HG02759 (cell line): ENCODE measurements at regions not wholly inside any gene's neighbourhood (a gene's known extent, or its start where the extent isn't known, plus 50 kb on each side); places are given as distances from the start of the nearest gene placed in this dataset.

Experiments used
- ATAC-seq: cut with Tn5 transposase; IDR thresholded peaks from one replicate; pipeline ENCODE4 v1.9.1; 2021; ENCODE audit warnings: mild to moderate bottlenecking, moderate library complexity; ENCODE audit not compliant: unreplicated experiment

DNA sequence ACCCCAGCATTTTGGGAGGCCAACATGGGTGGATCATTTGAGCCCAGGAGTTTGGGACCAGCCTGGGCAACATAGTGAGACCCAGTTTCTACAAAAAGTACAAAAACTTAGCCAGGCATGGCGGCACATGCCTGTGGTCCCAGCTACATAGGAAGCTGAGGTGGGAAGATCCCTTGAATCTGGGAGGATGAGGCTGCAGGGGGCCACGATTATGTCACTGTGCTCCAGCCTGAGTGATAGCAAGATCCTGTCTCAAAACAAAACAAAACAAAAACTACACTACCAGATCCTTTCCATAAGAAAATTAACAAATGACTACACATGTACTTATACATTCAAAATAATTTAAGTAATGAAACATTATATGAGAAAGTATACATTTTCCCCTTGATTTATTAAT lies 116.4 kb upstream of the KLF6 start:
- ATAC-seq: no peak

DNA sequence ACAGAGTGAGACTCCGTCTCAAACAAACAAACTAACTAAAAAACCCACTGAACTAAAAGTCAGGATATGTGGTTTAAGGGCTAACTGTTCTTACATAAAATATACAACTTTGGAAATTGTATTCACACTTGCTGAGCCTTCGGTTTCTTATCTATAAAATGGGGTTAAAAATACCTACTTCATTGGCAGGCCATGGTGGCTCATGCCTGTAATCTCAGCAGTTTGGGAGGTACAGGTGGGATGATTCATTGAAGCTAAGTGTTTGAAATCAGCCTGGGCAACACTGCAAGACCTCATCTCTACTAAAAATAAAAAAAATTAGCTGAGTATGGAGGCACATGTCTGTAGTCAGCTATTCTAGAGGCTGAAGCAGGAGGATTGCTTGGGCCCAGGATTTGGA lies 115.4 kb upstream of the KLF6 start:
- no peak for ATAC-seq

DNA sequence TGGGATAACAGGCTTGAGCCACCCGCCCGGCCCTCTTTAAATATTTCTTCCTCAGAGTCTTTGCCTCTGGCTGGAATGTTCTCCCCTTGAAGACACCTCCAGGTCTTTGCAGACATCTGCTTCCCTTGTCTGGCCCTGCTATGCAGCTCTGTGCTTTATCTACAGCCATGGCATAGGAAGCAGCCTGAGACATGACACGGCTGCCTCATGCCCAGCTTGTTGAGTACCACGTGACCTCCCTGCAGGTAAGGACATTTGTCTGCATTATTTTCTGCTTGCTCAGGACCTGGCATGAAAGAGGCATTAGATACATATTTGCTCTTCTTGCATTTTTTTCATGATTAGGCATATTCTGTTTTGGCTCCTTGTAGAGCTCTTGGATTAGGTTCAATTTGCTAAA lies 113.8 kb upstream of the KLF6 start:
- no peak for ATAC-seq

DNA sequence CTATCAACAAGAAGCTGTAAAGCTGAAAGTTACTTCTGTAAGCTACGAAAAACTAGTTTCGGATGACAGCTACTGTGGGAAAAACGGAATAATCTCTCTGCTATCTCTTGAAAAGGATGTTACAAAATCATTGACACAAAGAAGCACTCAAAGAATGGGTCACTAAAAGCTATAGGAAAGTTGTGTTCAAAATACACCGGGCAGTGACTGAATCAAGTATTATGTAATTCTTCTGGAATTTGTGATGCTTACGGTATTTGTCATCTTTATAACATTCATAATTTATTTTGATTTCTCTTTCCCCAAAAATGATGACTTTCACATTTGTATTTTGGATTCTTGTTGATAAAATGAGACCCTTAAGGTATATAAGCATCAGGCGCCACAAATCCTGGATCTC lies 112.1 kb upstream of the KLF6 start:
- ATAC-seq: no peak

DNA sequence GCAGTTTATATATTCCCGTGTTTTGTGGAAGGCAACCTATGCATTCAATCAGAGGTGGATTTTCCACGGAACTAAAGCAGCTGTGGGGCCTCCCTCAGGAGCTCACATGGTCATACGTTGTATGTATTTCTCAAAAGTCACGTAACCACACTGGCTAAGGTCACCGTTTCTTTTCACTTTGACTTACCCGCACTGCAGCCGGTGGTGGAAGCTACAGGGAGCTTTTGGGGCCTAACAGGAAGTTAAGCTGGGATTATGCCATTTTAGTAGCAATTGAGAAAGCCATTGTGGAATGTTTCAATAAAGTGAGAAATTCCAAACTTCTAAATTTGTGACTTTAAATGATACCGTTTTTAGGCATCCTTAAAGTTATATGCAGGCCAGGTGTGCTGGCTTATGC lies 111.2 kb upstream of the KLF6 start:
- ATAC-seq: no peak

DNA sequence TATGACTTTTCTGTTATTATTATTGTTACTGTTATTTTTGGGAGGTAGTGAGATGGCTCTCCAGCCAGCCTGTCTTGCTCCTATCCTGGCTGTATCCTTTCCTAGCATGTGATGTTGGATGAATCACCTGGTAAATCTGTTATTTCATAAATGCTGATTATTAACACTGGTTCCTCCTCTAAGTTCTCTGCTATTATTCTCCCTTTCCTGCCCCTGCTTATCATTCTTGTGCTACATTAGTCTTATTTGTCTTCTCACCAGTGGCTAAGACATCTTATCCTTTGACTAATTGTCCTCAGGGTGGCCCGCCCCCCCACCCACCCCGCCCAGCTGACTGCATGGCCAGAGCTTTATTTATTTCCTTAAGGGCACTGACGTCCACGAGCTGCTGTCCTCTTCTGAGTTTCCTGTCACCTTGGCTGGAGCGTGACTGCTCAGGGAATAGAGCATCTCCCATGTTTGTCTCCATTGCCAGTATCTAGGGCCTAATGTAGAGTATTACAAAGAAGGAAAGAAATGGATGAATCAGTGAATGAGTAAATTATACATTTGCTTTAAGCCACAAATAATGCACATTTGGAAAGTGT lies 110.1 kb upstream of the KLF6 start:
- no peak for ATAC-seq

DNA sequence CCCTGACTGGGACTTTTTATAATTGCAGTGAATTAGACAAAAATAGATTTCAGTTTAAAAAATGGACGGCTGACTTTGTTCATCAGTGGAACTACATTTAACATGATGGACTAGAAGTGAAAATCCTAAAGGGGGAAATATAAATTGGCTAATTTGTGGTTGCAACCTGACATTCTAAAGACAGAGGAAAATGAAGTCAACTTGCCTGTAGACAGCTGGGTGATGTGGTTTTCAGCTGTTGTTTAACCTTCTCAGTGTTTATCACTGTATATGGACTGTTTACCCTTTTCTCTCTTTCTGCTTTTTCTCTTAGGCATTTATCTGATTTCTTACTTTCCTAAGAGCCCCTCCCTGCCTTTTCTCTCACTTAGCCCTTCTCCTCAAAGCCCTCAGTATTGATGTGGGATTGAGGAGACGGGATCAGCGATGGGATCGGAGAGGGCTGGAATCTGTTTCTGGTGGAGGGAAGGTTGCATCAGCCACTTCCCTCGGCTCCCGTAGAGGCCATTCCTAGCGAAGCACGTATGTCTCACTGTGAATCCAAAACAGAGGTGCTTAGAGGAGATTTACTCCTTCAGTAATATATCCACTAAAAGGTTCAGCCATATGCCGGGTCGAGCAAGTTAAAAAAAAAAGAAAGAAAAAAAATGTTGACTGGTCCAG lies 109.0 kb upstream of the KLF6 start:
- ATAC-seq: no peak

DNA sequence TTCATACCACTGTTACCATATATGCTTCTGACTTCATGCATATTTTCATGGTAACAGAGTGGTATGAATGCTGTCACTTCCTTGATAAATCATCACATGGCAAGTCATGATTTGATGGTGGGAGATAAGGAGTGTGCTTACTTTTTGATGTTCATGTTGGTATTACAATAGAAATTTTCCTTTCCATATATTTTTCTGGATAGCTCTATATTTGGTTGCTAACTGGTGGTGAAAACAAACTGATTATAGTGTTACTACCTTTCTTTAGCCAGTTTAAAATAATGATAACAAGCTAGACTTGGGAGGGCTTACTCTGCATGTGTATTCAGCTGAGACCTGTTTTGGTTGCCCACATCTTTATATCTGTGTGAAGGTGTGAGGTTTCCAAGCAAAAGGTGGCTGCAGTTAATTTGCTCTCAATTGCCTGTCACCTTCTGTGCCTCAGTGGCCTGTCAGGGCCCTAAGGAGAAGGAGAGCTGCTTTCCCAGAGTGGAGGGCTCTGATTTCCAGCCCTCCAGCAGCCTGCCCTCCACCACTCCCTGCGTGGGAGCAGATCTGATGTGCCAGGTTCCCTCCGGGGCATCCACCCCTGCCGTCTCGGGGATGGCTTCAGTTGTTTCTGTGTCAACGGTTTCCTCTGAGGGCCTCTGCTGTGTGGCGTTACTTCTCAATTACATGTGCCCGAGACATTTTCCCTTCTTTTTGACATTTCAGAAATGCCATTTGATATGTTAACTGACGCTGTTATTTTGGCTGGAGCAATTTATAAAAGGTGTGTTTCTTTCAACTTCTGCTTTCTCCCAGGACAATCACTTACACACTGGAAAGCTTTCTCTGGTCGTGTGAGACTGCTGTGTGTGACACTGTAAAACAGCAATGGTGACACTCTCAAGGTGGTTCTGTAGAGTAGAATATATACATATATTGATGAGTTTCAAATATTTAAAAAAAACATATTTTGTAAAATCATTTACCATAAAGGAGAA lies 107.7 kb upstream of the KLF6 start:
- ATAC-seq: no peak

DNA sequence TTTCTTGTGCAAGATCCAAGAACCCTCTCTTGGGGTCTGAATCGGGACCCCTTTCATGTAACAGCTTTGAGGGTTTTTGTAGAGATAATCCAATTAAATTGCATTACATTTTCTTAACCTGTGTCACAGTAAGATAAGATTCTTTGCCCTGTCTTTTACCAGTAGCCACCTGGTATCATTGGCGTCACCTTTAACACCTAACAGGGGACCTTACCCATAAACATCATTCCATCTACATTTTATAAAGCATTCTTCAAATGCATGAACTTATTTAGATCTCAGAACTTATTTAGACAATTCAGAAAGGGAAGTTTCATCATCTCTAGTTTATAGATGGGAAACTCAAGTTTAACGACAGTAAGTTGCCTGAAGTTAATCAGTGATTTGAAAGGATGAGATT lies 106.4 kb upstream of the KLF6 start:
- ATAC-seq: no peak

DNA sequence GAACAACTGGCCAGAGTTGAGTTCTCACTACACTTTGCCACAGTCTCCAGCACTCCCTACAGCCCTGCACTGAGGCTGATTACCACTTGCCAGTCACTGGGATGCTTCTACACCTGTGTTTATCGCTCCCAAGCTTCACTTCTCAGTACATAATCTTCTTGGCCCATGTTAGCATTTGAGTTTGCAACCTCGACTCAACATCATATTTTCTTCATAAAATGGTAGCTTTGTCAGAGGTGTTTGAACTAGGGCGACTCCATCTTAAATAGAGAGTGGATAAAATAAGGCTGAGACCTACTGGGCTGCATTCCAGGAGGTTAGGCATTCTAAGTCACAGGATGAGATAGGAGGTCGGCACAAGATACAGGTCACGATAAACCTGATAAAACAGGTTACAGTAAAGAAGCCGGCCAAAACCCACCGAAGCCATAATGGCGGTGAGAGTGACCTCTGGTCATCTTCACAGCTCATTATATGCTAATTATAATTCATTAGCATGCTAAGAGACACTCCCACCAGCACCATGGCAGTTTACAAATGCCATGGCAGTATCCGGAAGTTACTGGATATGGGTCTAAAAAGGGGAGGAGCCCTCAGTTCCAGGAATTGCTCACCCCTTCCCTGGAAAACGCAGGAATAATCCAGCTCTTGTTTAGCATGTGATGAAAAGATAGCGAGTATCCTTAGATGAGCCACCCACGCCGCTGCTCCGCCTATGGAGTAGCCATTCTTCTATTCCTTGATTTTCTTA lies 105.8 kb upstream of the KLF6 start:
- ATAC-seq: no peak

DNA sequence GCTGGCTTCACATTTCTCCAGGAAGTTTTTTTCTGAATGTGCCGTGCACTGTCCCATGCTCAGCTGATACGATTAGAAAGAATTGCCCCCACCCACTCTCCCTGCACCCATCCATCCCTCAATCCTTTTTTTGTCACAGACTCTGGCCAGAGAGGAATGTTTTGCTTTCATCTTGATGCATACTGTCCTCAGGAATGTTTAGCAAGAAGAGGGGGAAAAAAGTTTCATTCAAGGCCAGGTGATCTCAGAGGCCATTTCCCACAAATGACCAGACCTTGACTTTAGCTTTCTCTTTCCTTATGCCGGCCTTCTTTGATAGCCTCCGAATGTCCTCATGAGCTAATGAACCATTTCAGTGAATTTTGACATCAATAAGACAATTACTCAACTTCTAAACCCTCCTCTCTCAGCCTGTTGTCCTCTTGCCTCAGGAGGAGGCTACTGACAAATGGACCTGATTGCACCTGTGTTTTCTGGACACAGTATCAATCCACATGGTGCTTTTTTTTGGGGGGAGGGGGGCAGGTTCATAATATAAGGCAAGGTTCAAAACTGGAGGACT lies 105.0 kb upstream of the KLF6 start:
- ATAC-seq: no peak

DNA sequence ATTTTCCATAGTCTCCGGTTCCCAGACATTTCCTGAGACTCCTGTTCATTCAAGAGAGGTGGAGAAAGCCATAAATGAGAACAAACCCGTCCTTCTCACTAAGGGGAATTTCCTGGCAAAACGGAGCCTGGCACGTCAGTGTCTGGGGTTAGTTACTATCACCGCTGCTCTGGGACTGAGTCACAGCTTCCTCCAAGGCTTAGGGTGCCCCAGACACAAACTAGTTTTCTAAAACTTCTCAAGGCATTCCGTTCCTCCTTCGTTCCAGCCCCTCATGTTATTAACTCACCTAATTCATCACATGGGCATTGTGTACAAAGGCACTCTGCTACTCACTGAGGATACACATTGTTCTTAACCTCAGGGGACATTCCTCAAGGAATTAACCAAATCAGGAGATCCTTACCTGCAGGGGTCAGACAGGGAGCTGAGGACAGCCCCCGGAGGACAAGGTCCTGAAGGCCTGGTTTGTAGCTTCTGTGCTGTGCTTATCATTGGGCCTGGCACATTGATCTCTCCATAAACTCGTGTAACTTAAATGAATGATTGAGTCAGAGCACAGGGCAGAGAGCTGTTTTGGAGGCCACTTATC lies 103.0 kb upstream of the KLF6 start:
- ATAC-seq: peak; percentile 75

DNA sequence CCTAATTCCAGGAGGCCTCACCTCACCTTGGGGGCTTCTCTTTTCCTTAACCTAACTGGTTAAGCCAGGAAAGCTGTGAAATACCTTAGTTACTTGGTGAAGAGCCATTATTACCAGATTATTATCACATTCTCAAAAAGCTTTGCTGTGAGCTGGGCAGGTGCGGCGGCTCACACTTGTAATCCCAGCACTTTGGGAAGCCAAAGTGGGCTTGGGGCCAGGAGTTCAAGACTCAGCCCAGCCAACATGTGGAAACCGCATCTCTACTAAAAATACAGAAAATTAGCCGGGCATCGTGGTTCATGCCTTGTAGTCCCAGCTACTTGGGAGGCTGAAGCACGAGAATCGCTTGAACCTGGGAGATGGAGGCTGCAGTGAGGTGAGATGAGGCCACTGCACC lies 102.4 kb upstream of the KLF6 start:
- no peak for ATAC-seq

DNA sequence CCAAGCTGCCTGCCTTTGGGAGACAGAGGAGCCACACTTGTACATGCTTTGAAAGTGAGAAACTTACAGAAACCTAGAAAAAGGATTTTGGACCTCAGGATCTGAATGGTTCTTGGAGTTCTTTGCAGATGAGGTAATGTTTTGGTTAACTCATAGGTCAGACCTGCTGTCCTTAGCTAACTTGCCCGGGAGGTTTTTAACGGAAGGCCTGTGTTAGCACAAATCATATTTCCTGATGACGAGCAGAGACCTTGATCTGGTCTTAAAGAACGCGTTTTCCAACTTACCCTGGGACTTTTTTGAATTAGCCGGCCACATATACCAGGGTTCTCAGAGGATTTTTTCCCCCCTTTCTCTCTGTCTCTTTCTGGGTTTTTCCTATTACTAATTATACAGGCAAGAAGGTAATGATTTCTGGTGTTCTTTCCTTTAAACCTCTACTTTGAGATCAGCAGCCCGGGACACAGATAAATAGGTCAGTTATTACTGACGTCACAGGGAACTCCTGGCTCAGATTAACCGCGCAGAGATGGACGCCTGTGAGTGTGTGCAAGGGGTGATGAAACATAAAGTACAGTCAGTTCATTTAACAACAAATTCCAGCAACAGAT lies 101.7 kb upstream of the KLF6 start:
- peak; percentile 57 for ATAC-seq

DNA sequence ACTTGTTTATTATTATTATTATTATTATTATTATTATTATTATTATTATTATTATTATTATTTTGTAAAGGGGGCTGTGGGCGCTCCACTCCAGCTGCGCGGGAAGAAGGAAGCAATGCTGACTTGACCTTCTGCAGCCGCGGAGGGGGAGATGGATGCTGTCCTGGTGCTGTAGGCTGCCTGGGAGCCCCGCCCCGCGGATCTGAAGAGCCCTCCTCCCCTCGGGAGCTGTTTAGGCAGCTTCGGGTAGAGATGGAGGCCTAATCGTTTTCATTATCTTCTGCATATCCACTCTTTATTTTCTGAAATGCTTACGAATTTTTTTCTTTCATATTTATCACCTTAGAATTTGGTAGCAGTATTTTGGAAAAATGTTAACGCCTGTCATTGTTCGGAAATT lies 101.2 kb upstream of the KLF6 start:
- no peak for ATAC-seq

DNA sequence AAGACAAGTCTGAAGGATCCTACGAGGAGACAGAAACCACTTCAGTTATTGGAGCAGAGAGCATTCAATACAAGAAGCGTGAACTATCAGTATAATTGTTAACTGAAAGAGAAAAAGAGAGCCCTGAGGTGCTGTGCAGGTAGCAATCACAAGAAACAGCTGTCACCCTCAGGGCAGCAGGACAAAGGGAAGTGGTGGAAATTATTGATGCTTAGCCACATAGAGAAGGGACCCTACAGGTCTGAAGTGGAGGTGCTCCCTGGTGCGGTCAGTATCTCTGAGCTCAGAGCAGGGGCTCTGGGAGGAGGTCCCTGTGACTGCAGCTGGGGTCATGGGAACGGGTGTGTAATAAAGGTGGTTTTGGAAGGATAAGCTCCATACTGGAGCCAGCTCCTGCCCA lies 97.8 kb upstream of the KLF6 start:
- no peak for ATAC-seq

DNA sequence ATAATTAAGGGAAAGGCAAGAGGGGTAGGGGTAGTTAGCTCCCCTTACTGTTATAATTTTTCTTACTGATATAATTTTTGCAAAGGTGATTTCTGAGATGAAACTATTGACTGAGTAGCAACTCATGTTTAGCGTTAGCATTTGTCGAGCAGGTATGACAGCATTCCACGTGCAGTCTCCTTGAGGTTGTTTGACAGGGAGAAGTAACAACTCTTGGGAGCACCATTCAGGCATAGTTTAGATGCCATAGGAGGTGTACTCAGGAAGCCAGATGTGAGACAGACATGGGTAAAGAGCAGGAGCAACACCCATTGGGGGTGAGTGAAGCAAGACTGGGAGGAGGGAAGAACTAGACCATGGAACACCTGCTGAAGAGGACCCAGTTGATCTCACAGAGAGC lies 96.6 kb upstream of the KLF6 start:
- no peak for ATAC-seq

DNA sequence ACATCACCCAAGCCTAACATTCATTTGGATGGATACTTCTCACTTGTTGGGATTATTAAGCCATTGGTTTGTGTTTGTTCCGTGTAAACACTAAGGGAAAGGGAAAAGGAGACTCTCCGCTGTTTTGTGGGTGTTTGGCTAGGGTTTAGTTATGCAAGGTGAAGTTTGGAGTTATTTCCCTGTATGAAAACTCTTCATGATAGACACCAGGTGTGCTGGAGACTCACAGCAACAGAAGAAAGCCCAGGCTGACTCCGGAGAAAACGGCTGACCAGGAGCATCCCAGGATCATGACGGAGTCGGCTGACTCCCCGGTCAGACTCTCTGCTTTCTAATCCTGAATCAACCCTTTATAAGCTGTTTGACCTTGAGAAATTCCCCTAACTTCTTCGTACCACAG lies 94.1 kb upstream of the KLF6 start:
- ATAC-seq: no peak

DNA sequence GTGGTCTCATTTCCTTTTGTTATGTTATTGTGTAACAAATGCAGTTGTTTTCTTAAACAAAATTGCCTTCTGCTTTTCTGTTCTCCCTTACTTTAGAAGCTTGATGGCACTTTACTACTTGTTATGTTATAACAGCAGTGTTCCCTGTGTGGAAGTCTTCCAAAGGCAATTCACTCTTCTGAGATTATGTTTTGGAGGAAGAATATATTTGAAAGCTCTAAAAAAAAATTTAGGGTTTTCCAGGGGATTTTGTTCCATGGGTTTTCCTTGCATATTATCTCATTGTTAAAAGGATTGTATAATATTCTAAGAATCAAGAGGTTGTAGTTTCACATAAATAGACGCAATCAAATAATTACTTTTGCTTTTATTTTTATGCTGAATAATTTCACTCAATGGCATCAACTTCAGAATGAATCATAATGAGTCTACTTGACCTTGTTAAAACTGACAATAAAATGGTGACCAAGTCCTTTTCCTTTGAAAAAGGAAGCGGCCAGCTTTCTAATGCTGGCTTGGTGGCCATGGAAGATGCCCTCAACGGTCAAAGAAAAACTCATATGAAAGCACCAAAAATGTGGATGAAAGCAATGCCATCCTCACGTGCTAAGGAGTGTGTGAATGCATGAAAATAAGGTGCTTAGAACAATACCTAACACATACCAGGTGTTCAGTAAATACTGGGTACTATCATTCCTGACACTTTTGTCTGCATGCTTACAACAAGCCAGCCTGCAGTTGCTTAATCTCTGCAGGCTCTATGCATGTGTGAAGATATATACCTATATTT lies 92.4 kb upstream of the KLF6 start:
- no peak for ATAC-seq
